ENCODE measurements at regions not wholly inside any gene's neighbourhood (a gene's known extent, or its start where the extent isn't known, plus 50 kb on each side); places are given as distances from the start of the nearest gene placed in this dataset.

DNA sequence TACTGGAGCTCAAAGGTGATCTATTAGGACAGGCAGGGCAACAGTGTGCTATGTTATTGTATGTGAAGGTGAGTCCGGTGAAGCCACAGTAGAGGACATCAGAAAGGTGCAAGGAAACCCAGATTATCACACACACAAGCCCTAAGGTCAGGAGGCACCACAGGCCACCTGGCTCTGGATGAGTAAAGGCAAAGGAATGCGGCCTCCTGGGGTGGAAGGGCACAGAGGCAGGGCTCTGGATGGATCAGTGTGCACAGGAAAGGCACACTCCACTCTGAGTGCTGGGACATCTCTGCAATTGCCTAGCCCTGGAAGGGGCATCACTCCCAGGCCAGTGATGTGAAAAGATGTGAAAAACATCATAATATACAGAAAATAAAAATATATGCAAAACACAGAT, 683.5 kb downstream of the TRIML1 start:
- DNase-seq (ENCODE audit: low spot score): no peak

DNA sequence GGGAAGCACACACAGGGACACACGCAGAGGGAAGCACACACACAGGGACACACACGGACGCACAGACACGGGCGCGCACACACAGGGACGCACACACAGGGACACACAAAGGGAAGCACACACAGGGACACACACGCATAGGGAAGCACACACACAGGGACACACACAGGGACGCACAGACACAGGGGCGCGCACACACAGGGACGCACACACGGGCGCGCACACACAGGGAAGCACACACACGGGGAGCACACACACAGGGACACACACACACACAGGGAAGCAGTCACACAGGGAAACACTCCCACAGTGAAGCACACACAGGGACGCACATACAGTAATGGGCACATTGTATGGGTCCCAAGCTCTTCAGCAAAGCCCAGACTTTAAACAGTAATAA, 685.3 kb downstream of the TRIML1 start:
- no peak for DNase-seq (ENCODE audit: low spot score)

DNA sequence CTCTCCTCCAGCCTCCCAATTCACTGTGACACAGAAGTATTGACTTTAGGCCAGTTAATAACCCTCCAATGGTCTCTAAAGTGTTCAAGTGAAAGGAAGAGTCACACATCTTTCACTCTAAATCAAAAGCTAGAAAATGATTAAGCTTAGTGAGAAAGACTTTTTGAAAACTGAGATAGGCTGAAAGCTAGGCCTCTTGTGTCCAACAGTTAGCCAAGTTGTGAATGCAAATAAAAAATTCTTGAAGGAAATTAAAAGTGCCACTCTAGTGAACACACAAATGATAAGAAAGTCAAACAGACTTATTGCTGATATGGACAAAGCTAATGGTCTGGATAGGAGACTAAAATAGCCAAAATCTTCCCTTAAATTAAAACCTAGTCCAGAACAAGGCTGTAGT, 687.2 kb downstream of the TRIML1 start:
- DNase-seq (ENCODE audit: low spot score): no peak

DNA sequence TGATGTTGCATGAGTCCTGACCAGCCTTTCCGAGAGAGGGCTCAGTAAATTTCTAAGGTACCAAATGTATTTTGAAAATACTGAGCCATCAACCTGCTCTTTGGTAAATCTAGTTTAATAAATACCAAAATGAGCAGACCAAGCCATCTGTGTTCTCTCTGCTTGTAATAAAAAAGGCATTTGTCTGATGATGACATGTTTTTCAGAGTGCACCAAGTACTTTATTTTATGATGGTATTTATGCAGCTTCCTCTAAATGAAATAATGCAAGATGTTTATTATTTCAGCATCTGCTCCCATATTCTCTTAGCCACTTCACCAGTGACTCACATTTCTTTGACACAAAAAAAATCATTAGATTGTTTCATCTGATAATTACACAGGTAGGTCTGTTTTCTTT, 700.5 kb downstream of the TRIML1 start:
- no peak for DNase-seq (ENCODE audit: low spot score)

DNA sequence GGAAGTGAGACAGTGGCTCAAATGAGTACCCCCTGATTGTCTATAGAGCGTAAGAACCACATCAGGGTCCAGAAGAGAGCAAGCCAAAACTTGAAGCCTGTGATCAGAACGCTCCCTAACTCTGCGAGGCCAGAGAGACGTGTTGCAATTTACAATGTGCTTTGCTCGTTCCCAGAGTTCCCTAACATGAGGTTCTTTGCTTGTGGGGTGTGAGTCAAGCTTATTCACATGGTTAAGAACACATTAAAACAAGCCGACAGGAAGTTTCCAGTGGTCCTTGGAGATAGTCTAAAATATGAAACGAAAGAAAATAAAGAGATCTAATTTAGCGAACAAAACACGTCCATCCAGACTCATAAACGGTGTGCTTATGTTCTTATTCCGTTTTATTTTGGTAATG, 702.3 kb downstream of the TRIML1 start:
- DNase-seq (ENCODE audit: low spot score): no peak

DNA sequence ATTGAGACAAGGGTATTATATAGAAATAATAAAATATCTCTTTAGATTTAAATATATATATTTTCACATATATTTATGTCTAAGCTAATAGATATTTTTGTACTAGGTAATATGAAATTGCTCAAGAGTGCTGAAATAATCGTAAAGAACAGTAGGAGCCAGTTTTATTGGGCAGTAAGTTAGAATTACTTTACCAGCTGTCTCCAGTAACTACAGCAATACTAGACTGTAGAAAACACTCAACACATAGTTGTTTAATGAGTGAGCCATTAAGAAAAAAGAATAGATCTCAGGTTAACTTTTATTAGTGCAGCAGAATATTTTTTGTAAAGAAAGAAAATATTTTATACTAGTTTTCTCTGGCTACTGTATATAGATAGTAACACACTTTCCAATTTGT, 715.2 kb downstream of the TRIML1 start:
- DNase-seq (ENCODE audit: low spot score): no peak

DNA sequence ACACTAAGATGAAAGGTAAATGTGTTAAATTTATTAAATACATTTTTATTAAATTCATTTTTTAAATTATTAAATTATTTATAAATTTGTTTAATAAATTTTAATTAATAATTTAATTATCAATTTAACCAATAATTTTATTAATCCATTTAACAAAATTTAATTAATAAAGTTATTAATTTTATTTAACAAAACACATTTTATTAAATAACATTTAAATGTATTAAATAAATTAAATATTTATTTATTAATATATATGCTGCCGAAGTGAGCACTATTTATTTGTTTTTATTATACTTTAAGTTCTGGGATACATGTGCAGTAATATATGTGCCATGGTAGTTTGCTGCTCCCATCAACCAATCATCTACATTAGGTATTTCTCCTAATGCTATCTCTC, 719.5 kb downstream of the TRIML1 start:
- DNase-seq (ENCODE audit: low spot score): no peak

DNA sequence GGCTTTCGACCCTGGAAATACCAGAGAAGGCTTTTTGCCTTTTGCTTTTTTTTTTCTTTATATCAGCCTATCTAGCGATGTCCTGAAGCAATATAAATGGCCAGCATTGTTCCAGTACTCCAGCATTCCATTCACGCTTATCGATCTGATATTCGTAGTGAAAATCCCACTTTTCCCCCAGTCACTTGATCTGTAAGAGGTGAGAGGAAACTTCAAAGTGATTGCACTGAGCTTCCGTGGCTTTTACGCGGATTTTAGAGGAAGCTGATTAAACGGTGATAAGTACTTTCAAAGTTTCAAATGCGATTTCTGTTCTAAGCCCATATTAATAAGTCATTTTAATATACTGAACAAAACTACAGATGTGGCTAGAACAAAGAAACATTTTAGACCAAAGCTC, 725.5 kb downstream of the TRIML1 start:
- no peak for DNase-seq (ENCODE audit: low spot score)

DNA sequence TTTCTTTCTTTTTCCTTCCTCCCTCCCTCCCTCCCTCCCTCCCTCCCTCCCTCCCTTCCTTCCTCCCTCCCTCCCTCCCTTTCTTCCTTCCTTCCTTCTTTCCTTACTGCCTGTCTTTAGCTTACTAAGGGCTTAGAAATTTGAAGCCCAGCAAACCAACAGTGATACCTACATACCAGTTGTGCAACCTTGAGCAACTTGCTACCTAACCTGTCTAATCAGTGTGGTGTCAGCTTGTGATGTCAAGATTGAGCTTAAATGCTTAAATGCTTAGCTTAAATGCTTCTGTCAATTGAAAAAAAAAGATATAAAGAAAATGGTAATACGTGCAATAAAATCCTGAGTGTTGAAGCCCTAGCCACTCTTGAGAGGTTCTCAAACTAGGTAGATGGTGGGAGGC, 728.6 kb downstream of the TRIML1 start:
- DNase-seq (ENCODE audit: low spot score): no peak

DNA sequence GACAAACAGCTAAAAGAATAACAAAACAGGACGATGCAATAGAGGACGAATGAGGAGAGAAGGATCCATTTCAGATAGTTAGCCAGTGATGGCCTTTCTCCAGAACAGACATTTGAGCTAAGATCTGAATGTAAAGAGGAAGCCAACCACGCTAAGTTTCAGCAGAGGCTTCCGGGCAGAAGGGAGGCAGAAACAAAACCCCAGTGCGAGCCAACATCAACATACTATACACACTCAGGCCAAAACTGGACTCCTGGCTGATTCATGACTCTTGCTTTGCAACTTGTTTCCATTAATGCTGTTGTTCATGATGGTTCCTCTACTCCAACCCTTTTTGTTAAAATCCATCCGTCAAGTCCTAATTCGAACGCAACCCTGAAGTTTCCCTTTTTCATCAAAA, 730.3 kb downstream of the TRIML1 start:
- no peak for DNase-seq (ENCODE audit: low spot score)

DNA sequence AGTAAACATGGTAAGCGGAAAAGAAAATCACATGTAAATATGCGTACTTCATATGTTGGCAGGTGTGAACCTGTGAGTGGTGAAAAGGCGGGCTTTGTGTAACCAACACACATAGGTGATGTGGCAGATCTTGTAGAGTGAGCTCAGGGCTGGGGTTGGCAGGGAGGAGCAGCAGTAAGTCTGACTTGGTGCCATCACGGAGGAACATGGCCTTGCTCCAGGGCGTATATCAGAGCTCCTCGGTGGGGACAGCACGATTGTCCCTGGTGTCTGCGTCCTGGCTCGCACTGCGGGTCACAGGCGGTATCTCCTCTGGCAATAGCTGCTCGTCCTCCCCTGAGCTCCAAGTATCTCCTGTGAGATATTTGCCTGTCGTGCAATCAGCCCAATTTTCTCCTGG, 733.6 kb downstream of the TRIML1 start:
- DNase-seq (ENCODE audit: low spot score): no peak

DNA sequence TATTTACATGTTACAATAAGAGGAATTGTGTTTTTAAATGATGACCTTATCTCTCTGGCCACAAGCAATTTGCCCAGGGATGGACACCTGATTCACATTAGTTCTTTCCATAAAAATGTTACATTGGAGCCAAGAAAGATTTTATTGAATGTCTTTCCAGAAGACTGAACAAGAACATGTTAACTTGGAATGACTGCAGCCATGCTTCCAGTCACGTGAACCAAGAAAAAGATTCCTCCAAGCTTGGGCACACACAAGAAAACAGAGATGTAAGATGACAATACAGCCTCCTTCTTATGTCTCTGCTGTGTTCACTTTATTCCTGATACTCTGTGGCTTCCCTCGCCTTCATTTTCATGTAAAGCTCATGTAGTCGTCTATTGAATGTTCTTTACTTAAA, 737.6 kb downstream of the TRIML1 start:
- no peak for DNase-seq (ENCODE audit: low spot score)

DNA sequence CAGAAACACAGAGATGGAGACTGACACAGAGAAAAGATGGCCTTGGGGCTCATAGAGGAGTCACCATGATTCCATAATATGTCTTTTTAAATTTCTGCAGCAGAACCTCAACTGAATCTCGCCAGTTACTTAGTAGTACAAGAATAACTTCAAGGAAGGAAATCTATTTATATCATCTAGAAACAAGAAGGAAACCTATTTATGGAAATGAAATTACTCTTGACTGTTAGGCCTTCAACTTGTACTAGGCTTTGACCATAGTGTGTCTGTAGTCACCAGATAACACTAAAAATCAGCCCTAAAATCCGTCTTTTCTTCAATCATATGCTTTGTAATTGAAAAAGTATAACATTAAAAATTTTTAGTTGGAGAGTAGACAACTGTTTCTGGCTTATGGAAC, 740.4 kb downstream of the TRIML1 start:
- DNase-seq (ENCODE audit: low spot score): no peak

DNA sequence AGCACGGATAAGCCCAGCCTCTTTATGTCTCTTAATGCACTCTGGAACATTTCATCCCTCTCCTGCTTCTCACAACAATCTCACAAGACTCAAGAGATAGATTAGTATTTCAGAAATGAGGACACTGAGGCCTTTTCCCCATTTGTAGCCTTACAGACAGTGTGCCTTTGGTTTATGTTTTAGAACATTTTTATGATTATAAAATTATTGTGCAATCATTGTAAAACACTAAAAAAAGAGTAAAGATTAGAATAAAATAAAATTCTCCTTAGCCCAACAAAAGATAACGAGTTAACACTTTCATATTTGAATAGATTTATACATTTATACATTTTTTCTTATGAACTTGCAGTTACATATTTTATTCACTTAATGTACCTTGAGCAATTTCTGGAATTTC, 748.7 kb downstream of the TRIML1 start:
- no peak for DNase-seq (ENCODE audit: low spot score)

DNA sequence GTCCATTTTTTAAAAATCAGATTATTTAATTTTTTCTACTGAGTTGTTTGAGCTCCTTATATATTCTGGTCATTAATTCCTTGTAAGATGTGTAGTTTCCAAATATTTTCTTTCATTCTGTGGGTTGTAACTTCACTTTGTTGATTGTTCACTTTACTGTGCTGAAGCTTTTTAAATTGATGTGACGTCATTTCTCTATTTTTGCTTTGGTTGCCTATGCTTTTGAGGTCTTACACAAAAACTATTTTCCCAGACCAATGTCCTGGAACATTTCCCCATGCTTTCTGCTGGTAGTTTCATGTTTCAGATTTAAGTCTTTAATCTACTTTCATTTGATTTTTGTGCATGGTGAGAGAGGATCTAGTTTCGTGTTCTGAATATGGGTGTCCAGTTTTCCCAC, 753.6 kb downstream of the TRIML1 start:
- no peak for DNase-seq (ENCODE audit: low spot score)

DNA sequence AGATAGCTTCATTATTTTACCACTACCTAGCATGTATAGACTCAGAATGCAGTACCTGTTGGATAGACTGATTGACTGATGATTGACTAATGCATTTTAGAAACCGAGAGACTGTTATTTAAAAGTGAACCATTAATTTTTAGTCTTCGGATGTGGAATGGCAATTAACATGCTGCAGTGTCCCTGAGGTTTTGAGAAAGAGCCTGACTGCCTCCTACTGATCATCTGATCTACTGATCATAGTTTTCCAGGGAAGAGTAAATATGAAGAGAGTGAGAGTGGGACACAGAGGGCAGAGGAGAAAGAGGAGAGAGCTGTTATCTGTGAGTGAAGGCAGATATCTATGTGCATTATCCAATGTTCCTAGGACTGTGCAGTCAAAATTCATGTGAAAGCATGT, 764.7 kb downstream of the TRIML1 start:
- DNase-seq (ENCODE audit: low spot score): no peak

DNA sequence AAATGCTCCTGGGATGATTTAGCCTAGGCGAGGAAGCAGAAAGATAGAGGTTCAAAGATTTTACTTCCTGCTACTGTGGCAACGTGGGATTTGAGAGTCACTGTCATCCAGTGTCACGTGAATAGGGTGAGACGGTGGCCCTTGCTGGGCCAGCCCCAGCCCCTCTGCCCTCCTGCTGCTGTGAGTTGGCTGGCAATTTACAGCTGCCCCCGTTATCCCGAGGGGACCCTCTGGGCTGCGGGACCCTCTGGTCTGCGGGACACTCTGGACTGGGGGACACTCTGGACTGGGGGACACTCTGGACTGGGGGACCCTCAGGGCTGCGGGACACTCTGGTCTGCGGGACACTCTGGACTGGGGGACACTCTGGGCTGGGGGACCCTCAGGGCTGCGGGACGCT, 765.4 kb downstream of the TRIML1 start:
- DNase-seq (ENCODE audit: low spot score): no peak

DNA sequence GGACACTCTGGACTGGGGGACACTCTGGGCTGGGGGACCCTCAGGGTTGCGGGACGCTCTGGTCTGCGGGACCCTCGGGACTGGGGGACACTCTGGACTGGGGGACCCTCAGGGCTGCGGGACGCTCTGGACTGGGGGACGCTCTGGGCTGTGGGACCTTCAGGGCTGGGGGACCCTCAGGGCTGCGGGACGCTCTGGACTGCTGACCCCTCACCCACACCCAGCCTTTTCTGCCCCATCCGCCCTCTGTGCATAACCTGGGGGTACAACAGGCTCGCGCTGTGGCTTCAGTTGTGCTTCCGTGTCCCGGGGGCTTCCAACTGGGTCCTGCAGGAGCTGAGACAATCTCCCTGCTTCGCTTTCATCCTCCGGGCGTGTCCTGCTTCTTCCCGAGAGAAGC, 766.0 kb downstream of the TRIML1 start:
- DNase-seq (ENCODE audit: low spot score): no peak

DNA sequence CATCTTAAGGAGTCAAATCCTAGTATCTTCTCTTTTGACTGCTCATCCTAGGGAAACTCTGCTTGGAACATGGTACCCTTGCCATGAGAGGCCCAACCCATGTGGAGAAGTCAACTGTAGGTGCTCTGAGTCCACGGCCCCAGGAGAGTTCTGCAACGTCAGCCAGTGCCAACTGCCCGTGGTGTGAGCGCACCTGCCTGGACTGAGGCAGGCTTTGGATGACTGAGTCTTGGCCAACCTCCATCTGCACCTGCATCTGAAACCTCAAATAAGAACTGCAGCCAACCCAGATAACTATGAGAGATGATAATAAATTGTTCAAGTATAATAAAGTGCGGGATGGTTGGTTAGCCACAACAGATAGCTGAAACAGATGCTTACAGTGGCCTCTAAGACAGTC, 772.0 kb downstream of the TRIML1 start:
- no peak for DNase-seq (ENCODE audit: low spot score)

DNA sequence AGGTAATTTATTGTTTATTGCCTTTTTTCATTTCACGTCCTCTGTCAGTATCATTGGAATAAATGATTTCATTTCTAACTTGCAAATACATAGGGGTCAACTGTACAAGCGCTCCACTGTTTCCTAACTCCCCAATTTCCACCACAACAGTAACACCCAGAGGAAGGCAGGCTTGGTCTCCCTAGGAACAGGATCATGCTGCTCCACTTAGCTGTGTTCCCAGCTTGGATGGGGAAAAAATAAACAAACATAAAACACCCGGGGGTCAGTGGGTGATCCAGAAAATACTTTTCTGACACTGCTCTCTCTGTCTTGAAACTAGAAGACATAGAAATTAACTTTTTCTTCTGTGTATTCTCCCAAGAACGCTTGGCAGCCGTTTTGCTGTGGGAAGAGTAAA, 772.5 kb downstream of the TRIML1 start:
- no peak for DNase-seq (ENCODE audit: low spot score)

DNA sequence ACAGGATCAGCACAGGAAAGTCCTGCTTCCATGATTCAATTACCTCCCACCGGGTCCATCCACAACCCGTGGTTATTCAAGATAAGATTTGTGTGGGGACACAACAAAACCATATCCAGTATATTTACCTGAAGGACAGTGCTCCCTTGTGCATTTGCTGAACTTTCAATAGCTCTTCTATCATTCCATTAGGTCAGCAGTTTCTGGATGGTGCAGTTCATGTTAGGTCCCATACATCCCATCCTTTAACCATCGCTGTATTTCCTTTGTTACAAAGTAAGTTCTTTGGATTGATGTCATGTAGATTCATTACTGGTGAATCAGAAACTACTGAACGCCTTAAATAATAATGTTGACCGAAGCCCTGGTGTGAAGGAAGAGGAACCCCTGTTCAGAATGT, 775.9 kb downstream of the TRIML1 start:
- no peak for DNase-seq (ENCODE audit: low spot score)

DNA sequence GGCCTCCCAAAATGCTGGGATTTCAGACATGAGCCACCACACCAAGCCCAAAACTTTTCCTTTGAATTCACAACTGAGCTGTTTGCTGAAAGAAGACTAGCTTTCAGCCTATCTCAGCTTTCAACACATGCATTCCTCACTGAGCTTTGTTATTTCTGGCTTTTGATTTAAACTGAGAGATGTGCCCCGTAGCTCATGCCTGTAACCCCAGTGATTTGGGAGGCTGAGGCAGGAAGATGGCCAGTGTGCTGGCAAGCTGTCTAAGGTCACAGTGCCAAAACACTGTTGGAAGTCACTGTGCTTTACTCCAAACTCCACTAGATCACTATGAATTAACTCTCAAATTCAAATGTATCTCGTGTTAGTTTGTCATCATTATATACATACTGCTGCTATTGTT, 779.5 kb downstream of the TRIML1 start:
- no peak for DNase-seq (ENCODE audit: low spot score)

DNA sequence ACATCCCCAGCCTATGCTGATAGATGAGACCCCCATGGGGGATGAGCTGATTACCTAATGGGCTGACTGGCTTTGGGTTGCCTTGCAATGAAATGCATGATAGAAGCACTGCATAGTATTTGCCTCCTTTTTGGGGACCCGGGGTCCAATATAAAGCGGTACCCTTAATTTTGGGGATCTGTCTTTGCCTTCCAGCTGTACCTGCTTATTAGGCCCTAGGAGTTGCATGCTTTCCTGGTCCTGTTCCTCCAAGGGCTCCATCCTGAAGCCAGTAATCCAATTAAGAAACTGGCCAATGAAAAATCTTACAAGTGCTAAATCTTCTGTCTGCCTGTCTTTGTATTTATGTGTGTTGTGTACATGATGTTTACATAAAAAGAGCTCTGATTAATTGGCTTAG, 791.6 kb downstream of the TRIML1 start:
- no peak for DNase-seq (ENCODE audit: low spot score)

DNA sequence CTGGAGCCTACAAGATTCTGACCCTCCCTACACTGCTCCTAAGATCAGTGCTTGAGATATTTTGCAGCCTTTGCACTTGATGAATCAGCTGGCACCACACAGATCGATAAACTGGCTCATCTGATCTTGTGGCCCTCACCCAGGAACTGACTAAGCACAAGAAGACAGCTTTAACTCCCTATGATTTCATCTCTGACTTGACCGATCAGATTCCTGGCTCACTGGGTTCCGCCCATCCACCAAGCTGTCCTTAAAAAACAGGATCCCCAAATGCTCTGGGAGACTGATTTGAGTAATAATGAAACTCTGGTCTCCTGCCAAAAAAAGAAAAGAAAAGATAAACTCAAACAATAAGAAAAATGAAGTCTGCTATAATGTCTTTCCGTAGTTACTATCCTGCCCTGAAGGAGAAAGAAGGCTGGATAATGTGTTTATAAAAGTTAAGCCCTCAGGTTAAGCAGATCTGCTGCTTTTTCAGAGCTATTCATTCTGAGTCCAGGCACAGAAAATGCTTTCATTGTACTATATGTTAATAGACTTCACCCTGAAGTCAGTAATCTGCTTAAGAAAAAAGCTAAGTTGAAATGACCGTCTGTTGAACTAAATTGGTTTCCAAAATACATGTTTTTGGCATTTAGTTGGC, 795.2 kb downstream of the TRIML1 start:
- no peak for DNase-seq (ENCODE audit: low spot score)

Measured in HT-29 (cell line).